Activated T-cell treated with anti-CD3 and anti-CD28 coated beads, Interleukin-2, amount 50 U/mL, for 48 hours (primary cell): ENCODE measurements at regions not wholly inside any gene's neighbourhood (a gene's known extent, or its start where the extent isn't known, plus 50 kb on each side); places are given as distances from the start of the nearest gene placed in this dataset.

Source experiments
- DNase-seq, 2 experiments: peaks; one replicate each; pipeline ENCODE4 v3.0.0-alpha.2; 2020

DNA sequence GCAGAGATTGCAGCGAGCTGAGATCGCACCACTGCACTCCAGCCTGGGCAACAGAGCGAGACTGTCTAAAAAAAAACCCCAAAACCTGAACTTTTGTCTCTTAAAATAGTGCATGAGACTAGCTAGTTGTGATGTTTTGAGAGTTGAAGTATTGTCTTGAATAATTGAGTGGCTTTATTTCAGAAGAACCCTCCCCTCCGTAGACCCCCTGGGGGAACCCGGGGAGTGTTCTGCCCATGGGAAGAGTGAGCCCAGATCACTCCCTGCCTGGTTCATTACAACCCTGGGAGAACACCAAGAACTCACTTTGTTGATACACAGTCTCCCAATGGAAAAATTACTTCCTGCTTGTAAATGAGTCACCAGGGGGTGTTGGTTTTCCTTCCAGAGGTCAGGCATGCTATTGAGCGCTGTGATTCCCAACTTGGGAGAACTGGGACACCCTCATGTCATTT, 65.3 kb upstream of the SHISA3 start:
- no peak for DNase-seq

GRCh38 chr4:42339935-42340406, 57.3 kb upstream of the SHISA3 start:
- no peak for DNase-seq

- no peak for DNase-seq
Measured at GRCh38 chr4:42341518-42342026, 55.7 kb upstream of the SHISA3 start.

DNA sequence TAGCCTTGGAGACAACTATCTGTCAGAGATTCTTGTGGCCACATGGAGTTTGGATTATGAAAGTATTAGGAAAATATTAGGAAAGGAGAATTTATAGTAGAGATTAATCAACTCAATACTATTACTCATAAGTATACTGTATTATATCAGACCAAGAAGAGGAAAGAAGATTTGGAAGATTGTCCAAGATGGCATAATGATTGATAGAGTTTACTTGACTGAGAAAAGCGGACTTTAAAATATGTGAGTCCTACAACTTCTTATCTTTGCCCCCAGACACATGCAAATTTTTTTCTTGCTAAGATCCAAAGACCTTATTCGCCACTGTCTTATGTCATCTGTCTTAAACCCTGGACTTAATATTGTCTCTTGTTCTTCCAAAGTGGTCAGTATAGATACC, 54.8 kb upstream of the SHISA3 start:
- no peak for DNase-seq

GRCh38 chr4:42344309-42344708, 53.0 kb upstream of the SHISA3 start:
- DNase-seq = no peak

- DNase-seq = no peak
Measured at GRCh38 chr4:42344749-42345148, 52.5 kb upstream of the SHISA3 start.

DNA sequence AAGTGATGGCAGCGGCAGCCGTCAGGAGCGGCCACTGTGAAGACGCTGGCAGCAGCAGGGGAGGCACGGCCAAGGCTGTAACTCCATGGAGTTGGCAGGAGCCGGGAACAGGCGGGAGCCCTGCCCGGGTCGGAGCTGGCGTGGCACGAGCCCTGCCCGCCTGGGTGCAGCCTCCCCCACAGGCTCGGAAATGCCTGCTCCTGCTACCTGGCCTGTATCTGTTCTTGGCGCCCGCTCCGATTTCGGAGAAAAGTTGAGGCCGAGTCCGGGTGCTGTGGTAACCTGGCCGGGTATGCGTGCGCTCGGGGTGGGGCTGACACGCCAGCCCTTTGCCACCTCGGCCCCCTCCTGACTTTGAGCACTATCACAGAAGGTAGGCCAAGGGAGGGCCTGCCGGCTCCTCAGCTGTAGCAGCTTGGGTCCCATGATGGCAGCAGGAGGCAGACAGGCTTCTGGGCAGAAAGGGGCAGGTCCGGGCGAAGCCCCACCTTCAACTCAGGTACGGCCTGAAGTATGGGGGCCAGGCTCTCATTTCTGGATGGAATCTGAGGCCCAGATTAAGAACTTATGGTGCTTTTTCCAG, 51.2 kb upstream of the SHISA3 start:
- no peak for DNase-seq

- no peak for DNase-seq
Measured at GRCh38 chr4:42347076-42347475, 50.2 kb upstream of the SHISA3 start.
